ENCODE measurements at regions not wholly inside any gene's neighbourhood (a gene's known extent, or its start where the extent isn't known, plus 50 kb on each side); places are given as distances from the start of the nearest gene placed in this dataset.

DNA sequence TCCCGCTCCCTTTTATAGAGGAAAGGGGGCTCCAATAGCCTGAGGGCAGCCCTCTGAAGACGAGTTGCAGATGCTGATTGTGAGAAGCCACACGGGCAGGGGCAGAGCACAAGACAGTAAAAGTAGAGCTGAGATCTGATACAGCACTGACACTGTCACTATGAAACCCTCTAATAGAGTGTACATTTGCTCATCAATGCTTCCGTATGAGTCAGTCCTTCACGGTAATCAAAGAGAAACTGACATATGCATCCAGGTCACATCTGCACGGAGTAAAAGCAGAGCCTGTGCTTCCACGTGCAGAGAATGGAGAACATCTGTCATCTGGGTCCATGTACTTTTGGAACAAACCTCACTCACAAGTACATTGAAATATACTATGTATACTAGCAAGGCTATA lies 60.6 kb upstream of the TMEM215 start:
- H3K36me3 ChIP-seq = no peaks in the 10 kb centered on the region
- TF ChIP-seq EP300 (IDR thresholded peaks at IDR 0.05; ENCODE audit: low read depth) (no peak), POLR2AphosphoS5 (IDR thresholded peaks at IDR 0.05) (no peak), POLR2A (IDR thresholded peaks at IDR 0.05) (no peak)
- TF ChIP-seq, protein P1, sequence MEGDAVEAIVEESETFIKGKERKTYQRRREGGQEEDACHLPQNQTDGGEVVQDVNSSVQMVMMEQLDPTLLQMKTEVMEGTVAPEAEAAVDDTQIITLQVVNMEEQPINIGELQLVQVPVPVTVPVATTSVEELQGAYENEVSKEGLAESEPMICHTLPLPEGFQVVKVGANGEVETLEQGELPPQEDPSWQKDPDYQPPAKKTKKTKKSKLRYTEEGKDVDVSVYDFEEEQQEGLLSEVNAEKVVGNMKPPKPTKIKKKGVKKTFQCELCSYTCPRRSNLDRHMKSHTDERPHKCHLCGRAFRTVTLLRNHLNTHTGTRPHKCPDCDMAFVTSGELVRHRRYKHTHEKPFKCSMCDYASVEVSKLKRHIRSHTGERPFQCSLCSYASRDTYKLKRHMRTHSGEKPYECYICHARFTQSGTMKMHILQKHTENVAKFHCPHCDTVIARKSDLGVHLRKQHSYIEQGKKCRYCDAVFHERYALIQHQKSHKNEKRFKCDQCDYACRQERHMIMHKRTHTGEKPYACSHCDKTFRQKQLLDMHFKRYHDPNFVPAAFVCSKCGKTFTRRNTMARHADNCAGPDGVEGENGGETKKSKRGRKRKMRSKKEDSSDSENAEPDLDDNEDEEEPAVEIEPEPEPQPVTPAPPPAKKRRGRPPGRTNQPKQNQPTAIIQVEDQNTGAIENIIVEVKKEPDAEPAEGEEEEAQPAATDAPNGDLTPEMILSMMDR (IDR thresholded peaks at IDR 0.05) = no peak
- WGBS, 2 donors (ENCODE audit: low coverage in 1 of 2) = 41 to 60% methylated on average over 1 to 7 of the region's 7 CpGs
- H3K27ac ChIP-seq = no peak overlapping the region
- H3K4me3 ChIP-seq = no peak overlapping the region
- in situ Hi-C loops (cut with MboI; ENCODE audit: low pct_ligation_motif_present in 1 of 4, low pct_unique_long_range_greater_than_20kb in 1 of 4, low sequenced_read_pairs in 3 of 4) (loop anchor here in 1 of 4 donors (10.0 kb wide), 1 partner anchor 62 kb away; the partner anchor contains the start of gene TMEM215), intact Hi-C loops (cut with DNase I; ENCODE audit: low total_unique reads) (no loop called here)
- no peaks in the 10 kb centered on the region for H3K9me3 ChIP-seq
- H3K4me1 ChIP-seq = no peaks in the 10 kb centered on the region
- H3K27me3 ChIP-seq = no peaks in the 10 kb centered on the region
- no peak for DNase-seq

DNA sequence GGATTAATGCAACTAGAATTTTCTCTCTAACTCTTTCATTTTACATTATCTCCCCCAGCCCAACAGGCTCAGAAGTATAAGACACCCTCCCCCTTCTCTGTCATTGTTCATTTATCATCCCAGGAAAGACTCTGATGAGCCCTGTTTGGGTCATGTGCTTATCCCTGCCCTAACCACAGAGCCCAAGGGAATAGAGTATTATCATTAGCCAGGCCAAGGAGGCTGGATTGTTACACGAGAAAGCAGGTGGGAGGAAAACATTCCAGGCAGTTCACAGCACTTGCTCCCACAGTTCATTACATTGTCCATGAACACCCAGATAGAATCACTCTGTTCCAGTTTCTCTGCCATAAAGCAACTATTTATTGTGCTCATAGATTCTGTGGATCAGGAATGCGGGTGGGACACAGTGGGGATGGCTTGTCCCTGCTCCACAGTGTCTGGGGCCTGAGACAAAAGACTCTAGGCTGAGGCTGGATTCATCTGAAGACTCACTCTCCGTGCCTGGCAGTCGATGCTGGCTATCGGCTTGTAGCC lies 59.5 kb upstream of the TMEM215 start:
- TF ChIP-seq EP300 (IDR thresholded peaks at IDR 0.05; ENCODE audit: low read depth) (no peak), POLR2AphosphoS5 (IDR thresholded peaks at IDR 0.05) (no peak), POLR2A (IDR thresholded peaks at IDR 0.05) (no peak)
- TF ChIP-seq, protein P1 (IDR thresholded peaks at IDR 0.05) = no peak

DNA sequence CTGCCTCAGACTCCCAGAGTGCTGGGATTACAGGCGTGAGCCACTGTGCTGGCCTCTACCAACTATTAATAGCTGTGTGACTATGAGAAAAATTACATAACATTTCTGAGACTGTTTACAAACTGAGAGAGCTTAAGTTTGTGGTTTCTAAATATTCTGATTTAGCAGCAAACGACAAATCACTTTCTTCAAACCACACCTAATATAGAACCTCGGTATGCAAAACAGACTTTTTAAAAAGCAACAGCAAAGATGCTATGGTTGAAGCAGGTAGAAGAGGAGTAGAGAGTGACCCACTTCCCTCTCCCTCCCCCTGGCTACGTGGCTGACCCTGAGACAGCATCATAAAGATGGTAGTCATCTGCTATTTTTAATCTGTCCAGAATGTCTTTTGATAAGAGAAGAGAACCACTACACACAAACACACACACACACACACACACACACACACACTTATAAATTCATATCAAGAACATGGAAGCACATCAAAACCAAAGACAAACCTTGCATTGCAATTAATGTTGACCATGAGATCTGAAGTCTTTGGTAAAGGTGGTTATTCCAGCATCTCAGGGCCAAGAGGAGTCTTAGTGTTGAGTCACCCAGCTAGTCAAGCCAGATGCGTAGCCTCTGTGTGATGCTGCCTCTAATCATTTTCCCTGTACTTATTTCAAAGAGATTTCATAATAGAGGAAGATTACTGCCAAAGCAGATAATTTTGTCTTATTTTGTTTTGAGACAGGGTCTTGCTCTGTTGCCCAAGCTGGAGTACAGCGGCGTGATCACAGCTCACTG lies 58.1 kb upstream of the TMEM215 start:
- no peak for TF ChIP-seq POLR2AphosphoS5 (IDR thresholded peaks at IDR 0.05)
- TF ChIP-seq POLR2A (IDR thresholded peaks at IDR 0.05) = no peak
- TF ChIP-seq, protein P1 (IDR thresholded peaks at IDR 0.05) = no peak
- TF ChIP-seq EP300 (IDR thresholded peaks at IDR 0.05; ENCODE audit: low read depth) = no peak
- H3K36me3 ChIP-seq = no peaks in the 10 kb centered on the region
- H3K4me1 ChIP-seq = no peaks in the 10 kb centered on the region
- no peak for DNase-seq
- no peak overlapping the region for H3K27ac ChIP-seq
- in situ Hi-C loops (cut with MboI; ENCODE audit: low pct_ligation_motif_present in 1 of 4, low pct_unique_long_range_greater_than_20kb in 1 of 4, low sequenced_read_pairs in 3 of 4) = loop anchor here in 1 of 4 donors (10.0 kb wide), 1 partner anchor 60 kb away; the partner anchor contains the start of gene TMEM215
- WGBS, 2 donors (ENCODE audit: low coverage in 1 of 2) = 66 to 71% methylated on average over 5 to 7 of the region's 7 CpGs
- no peaks in the 10 kb centered on the region for H3K27me3 ChIP-seq
- intact Hi-C loops (cut with DNase I; ENCODE audit: low total_unique reads) = no loop called here
- H3K4me3 ChIP-seq = no peak overlapping the region
- H3K9me3 ChIP-seq = no peaks in the 10 kb centered on the region

More for the DNA sequence above, 59.5 kb upstream of the TMEM215 start:
- intact Hi-C loops (cut with DNase I; ENCODE audit: low total_unique reads) = no loop called here
- Histone ChIP-seq H3K36me3 (no peaks in the 10 kb centered on the region), H3K27me3 (no peaks in the 10 kb centered on the region), H3K4me1 (no peaks in the 10 kb centered on the region), H3K27ac (no peak overlapping the region), H3K9me3 (no peaks in the 10 kb centered on the region), H3K4me3 (no peak overlapping the region)
- in situ Hi-C loops (cut with MboI; ENCODE audit: low pct_ligation_motif_present in 1 of 4, low pct_unique_long_range_greater_than_20kb in 1 of 4, low sequenced_read_pairs in 3 of 4) = loop anchor here in 1 of 4 donors (10.0 kb wide), 1 partner anchor 61 kb away; the partner anchor contains the start of gene TMEM215
- no peak for DNase-seq
- 56 to 72% methylated on average over 3 to 5 of the region's 5 CpGs for WGBS, 2 donors (ENCODE audit: low coverage in 1 of 2)

DNA sequence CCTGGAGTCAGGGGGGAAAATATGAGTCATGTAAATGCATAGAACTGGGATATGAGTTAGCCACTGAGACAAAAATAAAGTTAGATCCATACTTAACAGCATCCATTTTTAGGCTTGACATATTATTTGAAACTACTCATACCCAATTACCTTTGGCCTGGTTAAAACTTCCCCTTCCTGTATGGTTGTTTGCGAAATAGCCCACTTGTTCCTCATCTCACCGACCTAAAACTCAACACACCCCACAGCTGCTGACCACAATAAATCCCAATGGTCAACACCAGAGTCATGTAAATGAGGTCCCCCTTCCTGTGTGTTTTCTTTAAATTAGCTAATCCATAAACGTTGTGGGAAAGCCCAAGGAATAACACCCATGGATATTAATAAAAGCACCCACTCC lies 55.2 kb upstream of the TMEM215 start:
- intact Hi-C loops (cut with DNase I; ENCODE audit: low total_unique reads) = no loop called here
- 53 to 79% methylated on average over 3 of the region's 3 CpGs for WGBS, 2 donors (ENCODE audit: low coverage in 1 of 2)
- no peak for DNase-seq
- Histone ChIP-seq H3K4me1 (no peaks in the 10 kb centered on the region), H3K9me3 (no peaks in the 10 kb centered on the region), H3K27ac (no peak overlapping the region), H3K36me3 (no peaks in the 10 kb centered on the region), H3K4me3 (no peak overlapping the region), H3K27me3 (no peaks in the 10 kb centered on the region)
- in situ Hi-C loops (cut with MboI; ENCODE audit: low pct_ligation_motif_present in 1 of 4, low pct_unique_long_range_greater_than_20kb in 1 of 4, low sequenced_read_pairs in 3 of 4) = loop anchor here in 1 of 4 donors (10.0 kb wide), 1 partner anchor 57 kb away; the partner anchor contains the start of gene TMEM215
- TF ChIP-seq, protein P1 (IDR thresholded peaks at IDR 0.05) = no peak
- no peak for TF ChIP-seq POLR2AphosphoS5 (IDR thresholded peaks at IDR 0.05)
- TF ChIP-seq POLR2A (IDR thresholded peaks at IDR 0.05) = no peak
- no peak for TF ChIP-seq EP300 (IDR thresholded peaks at IDR 0.05; ENCODE audit: low read depth)

Data from transverse colon (tissue), 4 donors.